Amniotic epithelial cell (primary cell): ENCODE measurements at regions not wholly inside any gene's neighbourhood (a gene's known extent, or its start where the extent isn't known, plus 50 kb on each side); places are given as distances from the start of the nearest gene placed in this dataset.
A peak's percentile ranks its signal among the peaks of the same experiment; 100 is the strongest.

Experiments used
- DNase-seq: peaks from one replicate; pipeline ENCODE4 v3.0.0-alpha.2; 2010; ENCODE audit warnings: low read depth

DNA sequence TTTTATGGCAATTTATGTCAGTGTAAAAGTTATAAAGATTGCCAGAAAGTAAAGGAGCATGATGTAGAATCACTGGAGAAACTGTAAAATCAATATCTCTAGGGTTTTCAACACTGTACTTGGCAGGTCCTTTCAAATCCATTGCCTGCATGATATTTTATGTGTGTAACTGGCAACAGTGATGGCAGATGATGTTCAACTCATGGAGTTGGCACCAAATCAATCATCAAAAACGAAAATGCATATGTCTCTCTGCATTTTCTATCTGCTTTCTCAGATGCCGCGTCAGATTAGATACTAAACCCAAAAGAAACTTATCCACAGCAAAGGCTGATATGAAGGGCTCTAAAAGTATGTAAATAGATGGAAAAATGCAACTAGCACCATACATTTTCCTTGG, 1395.5 kb upstream of the PIK3C3 start:
- no peak for DNase-seq

GRCh38 chr18:40558706-40559392, 1396.2 kb upstream of the PIK3C3 start:
- DNase-seq, result no peak

- peak; percentile 37 for DNase-seq
These were observed 1399.1 kb upstream of the PIK3C3 start for GRCh38 chr18:40555914-40556313.

- DNase-seq, result peak; percentile 10
These were observed 1402.0 kb upstream of the PIK3C3 start for GRCh38 chr18:40553029-40553428.

- no peak for DNase-seq
These were observed 1408.2 kb upstream of the PIK3C3 start for GRCh38 chr18:40546875-40547274.

DNA sequence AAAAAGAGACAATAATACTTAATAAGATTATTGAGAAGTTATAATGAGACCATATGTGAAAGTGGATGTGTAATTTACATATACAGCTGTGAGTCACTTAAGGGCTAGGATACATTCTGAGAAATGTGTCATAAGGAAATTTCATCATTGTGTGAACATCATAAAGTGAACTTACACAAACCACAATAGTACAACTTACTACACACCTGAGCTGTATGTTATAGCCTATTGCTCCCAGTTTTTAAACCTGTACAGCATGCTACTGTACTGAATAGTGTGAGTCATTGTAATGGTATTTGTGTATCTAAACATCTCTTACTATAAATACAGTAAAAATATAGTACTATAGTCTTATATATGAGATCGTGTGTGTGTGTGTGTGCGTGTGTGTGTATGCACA, 1420.3 kb upstream of the PIK3C3 start:
- DNase-seq, result peak; percentile 47

DNA sequence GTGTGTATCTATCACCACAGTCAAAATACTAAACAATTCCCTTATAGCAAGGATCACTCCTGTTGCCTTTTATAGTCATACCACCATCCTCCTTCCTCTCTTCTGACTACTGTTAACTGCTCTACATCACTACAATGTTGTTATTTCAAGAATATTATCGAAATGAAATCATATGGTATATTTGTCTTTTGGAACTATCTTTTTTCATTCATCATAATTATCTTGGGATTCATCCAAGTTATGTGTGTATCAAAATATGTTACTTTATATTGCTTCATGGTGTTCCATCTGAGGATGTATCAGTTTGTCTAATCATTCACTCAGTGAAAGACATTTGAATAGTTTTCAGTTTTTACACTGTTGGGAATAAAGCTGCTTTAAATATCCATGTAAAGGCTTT, 1423.0 kb upstream of the PIK3C3 start:
- no peak for DNase-seq

DNA sequence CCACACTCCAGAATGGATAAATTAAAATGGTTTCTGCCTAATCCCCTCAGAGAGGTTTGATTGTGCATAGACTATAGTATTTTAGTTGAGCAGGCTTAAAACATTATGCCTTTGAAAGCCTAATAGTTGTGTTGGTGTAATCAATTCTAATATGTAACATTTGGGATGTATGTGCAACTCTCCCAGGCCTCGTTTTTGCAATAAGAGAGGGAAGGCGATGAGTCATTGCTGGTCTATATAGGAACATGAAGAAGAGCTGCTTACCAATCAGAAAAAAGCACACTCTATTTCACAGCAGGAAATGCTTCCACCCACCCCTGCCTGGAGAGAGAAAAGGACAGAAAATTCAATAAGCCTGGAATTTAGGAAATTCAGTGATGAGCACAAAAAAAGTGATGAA, 1424.0 kb upstream of the PIK3C3 start:
- no peak for DNase-seq

GRCh38 chr18:40529478-40529877, 1425.6 kb upstream of the PIK3C3 start:
- DNase-seq, result peak; percentile 8

- DNase-seq, result peak; percentile 45
These were observed 1430.2 kb upstream of the PIK3C3 start for GRCh38 chr18:40524881-40525280.

DNA sequence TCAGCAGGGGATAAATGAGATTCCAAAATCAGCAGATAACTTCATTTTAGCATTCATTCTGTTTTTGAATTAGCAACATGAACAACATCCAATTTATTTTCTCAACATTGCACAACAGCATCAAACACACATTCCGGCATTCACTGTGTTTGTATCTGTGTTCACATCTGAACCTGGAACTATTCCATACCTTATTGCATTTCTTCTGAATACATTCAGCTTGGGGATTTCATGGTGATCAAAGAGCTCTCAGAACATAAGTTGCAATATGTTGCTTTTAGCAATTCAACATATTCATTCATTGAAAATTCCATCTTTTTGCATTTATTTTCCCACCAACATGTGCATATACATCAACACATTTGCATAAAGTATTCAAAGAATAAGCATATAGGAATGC, 1431.7 kb upstream of the PIK3C3 start:
- DNase-seq, result no peak

DNA sequence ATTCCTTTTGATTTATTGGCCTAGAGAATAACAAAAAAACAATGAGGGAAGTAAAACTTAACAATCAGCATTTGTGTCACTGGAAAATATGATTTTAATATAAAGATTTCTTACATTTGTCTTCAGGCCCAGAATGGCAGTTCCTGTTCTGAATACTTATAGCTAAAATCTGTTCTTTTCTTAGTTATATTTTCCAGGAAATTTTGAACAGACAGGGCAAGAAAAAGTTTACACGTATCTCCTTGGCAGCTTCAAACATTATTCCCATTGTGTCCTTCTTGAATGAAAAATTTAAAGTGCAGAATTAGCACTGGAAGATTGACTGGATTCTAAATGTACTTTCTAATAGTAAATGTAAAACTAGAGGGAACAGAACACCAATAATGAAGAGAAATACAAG, 1454.0 kb upstream of the PIK3C3 start:
- DNase-seq, result no peak

GRCh38 chr18:40494603-40495002, 1460.4 kb upstream of the PIK3C3 start:
- DNase-seq, result no peak

GRCh38 chr18:40493316-40493715, 1461.7 kb upstream of the PIK3C3 start:
- no peak for DNase-seq

- no peak for DNase-seq
These were observed 1465.7 kb upstream of the PIK3C3 start for GRCh38 chr18:40489301-40489700.

- DNase-seq, result peak; percentile 88
These were observed 1469.7 kb upstream of the PIK3C3 start for GRCh38 chr18:40485318-40485717.

DNA sequence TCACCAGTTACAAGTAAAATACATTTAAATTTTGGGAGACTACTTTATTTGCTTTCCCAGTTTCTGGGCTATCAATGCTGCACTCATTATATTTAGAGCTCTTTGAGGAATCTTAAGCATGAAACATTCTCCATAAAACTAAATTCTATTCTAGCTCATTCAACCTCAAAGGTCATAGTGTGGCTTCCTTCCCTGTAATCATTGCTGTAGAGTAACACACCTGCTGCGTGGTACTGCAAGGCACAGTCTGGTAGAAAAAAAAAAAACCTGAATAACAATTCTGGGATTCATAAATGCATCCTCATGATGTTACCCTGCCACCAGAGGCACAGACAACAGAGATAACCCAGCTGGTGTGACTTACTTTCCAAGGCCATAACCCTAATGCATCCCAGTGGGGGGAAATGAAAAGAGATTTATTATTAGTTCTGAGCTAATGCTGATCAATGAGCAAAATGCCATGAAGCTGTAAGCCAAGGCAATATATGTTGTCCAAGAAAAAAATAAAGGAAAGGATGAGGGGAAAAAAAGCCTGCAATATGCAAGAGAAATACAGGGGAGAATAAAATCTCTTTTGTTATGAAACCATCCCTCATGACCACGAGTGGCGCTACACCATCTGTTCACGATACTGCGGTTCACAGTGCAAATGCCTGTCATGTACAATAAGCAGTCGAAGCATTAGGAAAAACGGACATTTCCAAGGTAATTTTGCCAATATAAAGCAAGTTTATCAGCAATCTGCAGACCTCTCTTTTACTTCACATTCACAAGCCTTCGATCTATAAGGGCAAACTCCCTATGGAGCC, 1481.6 kb upstream of the PIK3C3 start:
- peak; percentile 31 for DNase-seq

- no peak for DNase-seq
These were observed 1484.3 kb upstream of the PIK3C3 start for GRCh38 chr18:40470723-40471122.

DNA sequence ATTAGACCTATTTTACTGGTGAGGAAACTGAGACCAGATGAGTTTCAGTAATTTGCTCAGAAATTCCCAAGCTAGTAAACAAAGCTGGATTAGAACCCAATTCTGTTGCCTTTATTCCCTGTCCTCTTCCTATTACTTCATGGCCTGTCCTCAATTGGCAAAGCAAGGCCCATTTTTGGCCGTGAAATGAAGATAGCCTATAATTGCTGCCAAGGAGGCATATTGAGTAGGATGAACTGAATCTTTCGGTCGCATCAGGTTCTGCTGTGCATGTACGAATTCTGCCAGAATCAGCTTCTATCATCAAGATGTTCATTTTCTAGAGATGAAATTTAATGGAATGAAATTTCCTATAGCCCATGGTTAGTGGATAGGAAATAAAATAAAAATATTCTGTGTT, 1485.2 kb upstream of the PIK3C3 start:
- DNase-seq, result no peak

GRCh38 chr18:40469316-40469715, 1485.7 kb upstream of the PIK3C3 start:
- no peak for DNase-seq

- DNase-seq, result peak; percentile 7
These were observed 1491.0 kb upstream of the PIK3C3 start for GRCh38 chr18:40464032-40464431.

DNA sequence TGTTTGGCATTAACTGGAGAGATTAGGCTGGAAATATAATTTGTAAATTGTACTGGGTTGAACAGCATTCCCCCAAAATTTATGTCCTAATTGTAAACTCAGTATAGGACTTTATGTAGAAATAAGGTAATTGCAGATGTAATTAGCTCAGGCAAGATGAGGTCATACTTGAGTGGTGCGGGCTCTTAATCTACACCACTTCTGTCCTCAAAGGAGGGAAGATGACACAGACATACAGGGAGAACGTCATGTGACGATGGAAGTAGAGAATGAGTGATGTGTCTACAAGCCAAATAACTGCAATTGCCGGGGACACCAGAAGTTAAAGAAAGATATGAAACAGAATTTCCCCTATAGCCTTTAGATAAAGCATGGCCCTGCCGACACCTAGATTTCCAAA, 1501.1 kb upstream of the PIK3C3 start:
- DNase-seq, result no peak

GRCh38 chr18:40452599-40452998, 1502.4 kb upstream of the PIK3C3 start:
- no peak for DNase-seq

GRCh38 chr18:40450751-40451150, 1504.3 kb upstream of the PIK3C3 start:
- no peak for DNase-seq
